HEK293 (cell line): ENCODE measurements at regions not wholly inside any gene's neighbourhood (a gene's known extent, or its start where the extent isn't known, plus 50 kb on each side); places are given as distances from the start of the nearest gene placed in this dataset.

Experiments used
- CTCF ChIP-seq: fragments of 450-650 bp; formaldehyde crosslinking; IDR thresholded peaks from 2 replicates; pipeline ENCODE4 v1.5.1; 2016; ENCODE audit warnings: missing biosample characterization, missing genetic modification characterization
- HOXD13 ChIP-seq: sonication (generic); formaldehyde crosslinking; IDR thresholded peaks from 2 replicates; pipeline ENCODE4 v1.8.0; 2022; ENCODE audit warnings: missing genetic modification reagents, borderline replicate concordance
- MEIS1 ChIP-seq: sonication (generic); formaldehyde crosslinking; IDR thresholded peaks from 2 replicates; pipeline ENCODE4 v1.8.1; 2022; ENCODE audit warnings: missing genetic modification reagents, mild to moderate bottlenecking, borderline replicate concordance
- OSR2 ChIP-seq: fragments of 450-650 bp; formaldehyde crosslinking; IDR thresholded peaks from 2 replicates; pipeline ENCODE4 v1.5.1; 2016; ENCODE audit warnings: missing biosample characterization, missing genetic modification characterization
- PRDM4 ChIP-seq: fragments of 450-650 bp; formaldehyde crosslinking; IDR thresholded peaks from 2 replicates; pipeline ENCODE4 v1.5.1; 2017; ENCODE audit warnings: missing biosample characterization, missing genetic modification characterization
- ZBTB21 ChIP-seq: fragments of 450-650 bp; formaldehyde crosslinking; IDR thresholded peaks from 2 replicates; pipeline ENCODE4 v1.5.1; 2017; ENCODE audit warnings: missing biosample characterization, missing genetic modification characterization
- ZNF174 ChIP-seq: fragments of 450-650 bp; formaldehyde crosslinking; IDR thresholded peaks from 2 replicates; pipeline ENCODE4 v1.5.0; 2017; ENCODE audit warnings: missing biosample characterization, mild to moderate bottlenecking, missing genetic modification characterization
- ZNF302 ChIP-seq: fragments of 450-650 bp; formaldehyde crosslinking; IDR thresholded peaks from 2 replicates; pipeline ENCODE4 v1.5.1; 2016; ENCODE audit warnings: missing biosample characterization, missing genetic modification characterization, low read depth
- ZNF335 ChIP-seq: fragments of 450-650 bp; formaldehyde crosslinking; conservative IDR thresholded peaks from 2 replicates; pipeline ENCODE4 v1.5.1; 2016; ENCODE audit warnings: missing biosample characterization, missing genetic modification characterization
- ZNF366 ChIP-seq: fragments of 450-650 bp; formaldehyde crosslinking; conservative IDR thresholded peaks from 2 replicates; pipeline ENCODE4 v1.5.1; 2016; ENCODE audit warnings: missing biosample characterization, missing genetic modification characterization
- ZNF513 ChIP-seq: fragments of 450-650 bp; IDR thresholded peaks from 2 replicates; pipeline ENCODE4 v1.5.1; 2018; ENCODE audit warnings: missing biosample characterization, missing genetic modification characterization
- ZNF561 ChIP-seq: fragments of 450-650 bp; IDR thresholded peaks from 2 replicates; pipeline ENCODE4 v1.5.1; 2018; ENCODE audit warnings: missing biosample characterization, missing genetic modification characterization, borderline replicate concordance
- ZNF571 ChIP-seq: fragments of 450-650 bp; formaldehyde crosslinking; IDR thresholded peaks from 2 replicates; pipeline ENCODE4 v1.5.0; 2017; ENCODE audit warnings: missing biosample characterization, missing genetic modification characterization
- ZNF785 ChIP-seq: fragments of 450-650 bp; formaldehyde crosslinking; IDR thresholded peaks from 2 replicates; pipeline ENCODE4 v1.5.1; 2016; ENCODE audit warnings: missing biosample characterization, missing genetic modification characterization

- TF ChIP-seq ZNF513: no peak
- no peak for TF ChIP-seq ZNF785 (tag by site-specific recombination)
- TF ChIP-seq CTCF (tag by site-specific recombination): no peak
- no peak for TF ChIP-seq MEIS1 (CRISPR knock-in tag)
- no peak for TF ChIP-seq ZNF302
- no peak for TF ChIP-seq ZNF335 (tag by site-specific recombination)
- no peak for TF ChIP-seq ZNF174 (tag by site-specific recombination)
- TF ChIP-seq ZNF366 (tag by site-specific recombination): no peak
- no peak for TF ChIP-seq HOXD13 (CRISPR knock-in tag)
- TF ChIP-seq OSR2: no peak
- TF ChIP-seq ZBTB21: no peak
- no peak for TF ChIP-seq ZNF561
- TF ChIP-seq ZNF571 (tag by site-specific recombination): no peak
- TF ChIP-seq PRDM4 (tag by site-specific recombination): no peak
Observed at GRCh38 chr14:46747001-46747652, 95.5 kb upstream of the RPL10L start.
